Tibial artery (tissue), 4 donors: ENCODE measurements at regions not wholly inside any gene's neighbourhood (a gene's known extent, or its start where the extent isn't known, plus 50 kb on each side); places are given as distances from the start of the nearest gene placed in this dataset.

Source experiments
- DNase-seq, 2 donors: peaks; one replicate each; pipeline ENCODE4 v3.0.0-alpha.2; 2019
- H3K27ac ChIP-seq, 2 donors: fragments of 200-600 bp; sonication (generic) in 1 of 2; 1 replicate in 1 of 2; 2 replicates in 1 of 2; pipeline ENCODE4 v1.5.1; 2018 to 2019; ENCODE audit warnings: mild to moderate bottlenecking in 1 of 2
- H3K27me3 ChIP-seq, 2 donors: fragments of 200-600 bp; sonication (generic) in 1 of 2; one replicate each; pipeline versions ENCODE4 v1.5.1 to v1.6.0; 2016 to 2019
- H3K36me3 ChIP-seq, 3 donors: fragments of 200-600 bp; sonication (generic) in 2 of 3; one replicate each; pipeline ENCODE4 v1.5.1; 2016 to 2019; ENCODE audit warnings: mild to moderate bottlenecking in 2 of 3
- H3K4me1 ChIP-seq, 4 donors: fragments of 200-600 bp; sonication (generic) in 2 of 4; 1 replicate in 3 of 4; 2 replicates in 1 of 4; pipeline ENCODE4 v1.5.1; 2016 to 2019
- H3K4me3 ChIP-seq, 2 donors: fragments of 200-600 bp; sonication (generic) in 1 of 2; 1 replicate in 1 of 2; 2 replicates in 1 of 2; pipeline ENCODE4 v1.5.1; 2018 to 2019; ENCODE audit warnings: mild to moderate bottlenecking in 2 of 2
- H3K9me3 ChIP-seq, 3 donors: fragments of 200-600 bp; sonication (generic) in 1 of 3; one replicate each; pipeline ENCODE4 v1.5.1; 2016 to 2019
- CTCF ChIP-seq, 2 experiments: fragments of 200-600 bp in 1 of 2; fragments of 450-650 bp in 1 of 2; IDR thresholded peaks; one replicate each; pipeline ENCODE4 v1.5.1; 2017 to 2019; ENCODE audit warnings: antibody characterized with exemption in 2 of 2, mild to moderate bottlenecking in 1 of 2, moderate library complexity in 1 of 2
- intact Hi-C: fragments of 100-400 bp; cut with DNase I; formaldehyde crosslinking; loops from one replicate; pipeline ENCODE4 v1.15.0; 2023; ENCODE audit warnings: low total_unique reads

GRCh38 chr16:52631711-52632110, 84.8 kb upstream of the TOX3 start:
- H3K9me3 ChIP-seq: peaks cover 0 to 9% (median 0%) of the 10 kb centered on the region in 3 donors
- H3K4me3 ChIP-seq: no peak overlapping the region
- no peak for TF ChIP-seq CTCF (IDR thresholded peaks at IDR 0.05)
- no peaks in the 10 kb centered on the region for H3K27me3 ChIP-seq
- intact Hi-C loops: no loop called here
- H3K27ac ChIP-seq: no peak overlapping the region
- H3K4me1 ChIP-seq: no peaks in the 10 kb centered on the region
- no peaks in the 10 kb centered on the region for H3K36me3 ChIP-seq
- DNase-seq: no peak

GRCh38 chr16:52630711-52631110, 83.8 kb upstream of the TOX3 start:
- intact Hi-C loops: no loop called here
- Histone ChIP-seq H3K9me3 (peaks cover 0 to 4% (median 0%) of the 10 kb centered on the region in 3 donors), H3K36me3 (no peaks in the 10 kb centered on the region), H3K4me3 (no peak overlapping the region), H3K4me1 (no peaks in the 10 kb centered on the region), H3K27me3 (no peaks in the 10 kb centered on the region), H3K27ac (no peak overlapping the region)
- DNase-seq: no peak
- TF ChIP-seq CTCF (IDR thresholded peaks at IDR 0.05): no peak

GRCh38 chr16:52629296-52629695, 82.4 kb upstream of the TOX3 start:
- intact Hi-C loops: no loop called here
- Histone ChIP-seq H3K4me3 (no peak overlapping the region), H3K9me3 (peaks cover 0 to 4% (median 0%) of the 10 kb centered on the region in 3 donors), H3K36me3 (no peaks in the 10 kb centered on the region), H3K27ac (no peak overlapping the region), H3K4me1 (no peaks in the 10 kb centered on the region), H3K27me3 (no peaks in the 10 kb centered on the region)
- no peak for DNase-seq
- TF ChIP-seq CTCF (IDR thresholded peaks at IDR 0.05): no peak

GRCh38 chr16:52624891-52625290, 77.9 kb upstream of the TOX3 start:
- Histone ChIP-seq H3K36me3 (no peaks in the 10 kb centered on the region), H3K9me3 (no peaks in the 10 kb centered on the region), H3K4me3 (no peak overlapping the region), H3K27me3 (no peaks in the 10 kb centered on the region), H3K4me1 (no peaks in the 10 kb centered on the region), H3K27ac (no peak overlapping the region)
- no peak for DNase-seq
- intact Hi-C loops: no loop called here
- TF ChIP-seq CTCF (IDR thresholded peaks at IDR 0.05): no peak

GRCh38 chr16:52621651-52622050, 74.7 kb upstream of the TOX3 start:
- Histone ChIP-seq H3K4me1 (no peaks in the 10 kb centered on the region), H3K4me3 (no peak overlapping the region), H3K9me3 (no peaks in the 10 kb centered on the region), H3K27me3 (no peaks in the 10 kb centered on the region), H3K36me3 (no peaks in the 10 kb centered on the region), H3K27ac (no peak overlapping the region)
- DNase-seq: no peak
- no peak for TF ChIP-seq CTCF (IDR thresholded peaks at IDR 0.05)
- intact Hi-C loops: no loop called here
